NCI-H2107 treated with DMSO at 0.1 percent for 48 hours (cell line): ENCODE measurements at regions not wholly inside any gene's neighbourhood (a gene's known extent, or its start where the extent isn't known, plus 50 kb on each side); places are given as distances from the start of the nearest gene placed in this dataset.
"Not testable (repeated sequence)": the region's sequence is repeated elsewhere in the genome, so short reads cannot be mapped to it uniquely, and the experiment has no call there.

Experiments
- DNase-seq: peaks from one replicate; lab custom pipeline; 2025; ENCODE audit not compliant: unreplicated experiment; lab: John Stamatoyannopoulos, UW

GRCh38 chr1:29593601-29594382 is 357.5 kb downstream of the PTPRU start:
- DNase-seq: no peak

- no peak for DNase-seq
Measured at GRCh38 chr1:29592731-29593130, 356.4 kb downstream of the PTPRU start.

GRCh38 chr1:29592261-29592615 is 355.9 kb downstream of the PTPRU start:
- DNase-seq: no peak

- DNase-seq: no peak
Measured at GRCh38 chr1:29591601-29592260, 355.4 kb downstream of the PTPRU start.

- no peak for DNase-seq
Measured at GRCh38 chr1:29590583-29591565, 354.6 kb downstream of the PTPRU start.

GRCh38 chr1:29589716-29590115 is 353.4 kb downstream of the PTPRU start:
- DNase-seq: not testable (repeated sequence)

GRCh38 chr1:29586991-29587745 is 350.8 kb downstream of the PTPRU start:
- no peak for DNase-seq

- DNase-seq: no peak
Measured at GRCh38 chr1:29586215-29586614, 349.9 kb downstream of the PTPRU start.

GRCh38 chr1:29585656-29586055 is 349.3 kb downstream of the PTPRU start:
- DNase-seq: no peak

GRCh38 chr1:29585201-29585600 is 348.9 kb downstream of the PTPRU start:
- DNase-seq: no peak

GRCh38 chr1:29584776-29585175 is 348.5 kb downstream of the PTPRU start:
- DNase-seq: no peak

GRCh38 chr1:29584362-29584761 is 348.0 kb downstream of the PTPRU start:
- DNase-seq: no peak

GRCh38 chr1:29583727-29584126 is 347.4 kb downstream of the PTPRU start:
- DNase-seq: no peak

- DNase-seq: no peak
Measured at GRCh38 chr1:29581256-29581655, 344.9 kb downstream of the PTPRU start.

- DNase-seq: no peak
Measured at GRCh38 chr1:29579821-29580425, 343.6 kb downstream of the PTPRU start.

- DNase-seq: no peak
Measured at GRCh38 chr1:29577512-29577911, 341.2 kb downstream of the PTPRU start.

- no peak for DNase-seq
Measured at GRCh38 chr1:29576510-29576909, 340.2 kb downstream of the PTPRU start.

- no peak for DNase-seq
Measured at GRCh38 chr1:29575826-29576225, 339.5 kb downstream of the PTPRU start.

GRCh38 chr1:29575277-29575676 is 339.0 kb downstream of the PTPRU start:
- no peak for DNase-seq

- DNase-seq: no peak
Measured at GRCh38 chr1:29574871-29575270, 338.5 kb downstream of the PTPRU start.
